Heart right ventricle (tissue), 16 donors: ENCODE measurements at regions not wholly inside any gene's neighbourhood (a gene's known extent, or its start where the extent isn't known, plus 50 kb on each side); places are given as distances from the start of the nearest gene placed in this dataset.

ENCODE experiments used
- ATAC-seq, 8 donors: fragments of 200-7000 bp; cut with Tn5 transposase; one replicate each; pipeline ENCODE4 v1.9.1; 2020; ENCODE audit warnings: mild to moderate bottlenecking in 8 of 8, moderate library complexity in 8 of 8, moderate number of reproducible peaks in 1 of 8
- DNase-seq, 2 donors: peaks; one replicate each; pipeline ENCODE4 v3.0.0-alpha.2; 2020
- H3K27ac ChIP-seq, 10 donors: fragments of 200-600 bp; sonication (generic) in 2 of 10; one replicate each; pipeline versions ENCODE4 v1.5.0 to v1.8.0; 2020 to 2022; ENCODE audit warnings: mild to moderate bottlenecking in 3 of 10
- H3K27me3 ChIP-seq, 7 donors: fragments of 200-600 bp; one replicate each; pipeline ENCODE4 v1.8.0; 2021 to 2022; ENCODE audit warnings: mild to moderate bottlenecking in 2 of 7
- H3K36me3 ChIP-seq, 9 donors: fragments of 200-600 bp; sonication (generic) in 1 of 9; one replicate each; pipeline versions ENCODE4 v1.5.0 to v1.8.0; 2020 to 2022; ENCODE audit warnings: mild to moderate bottlenecking in 2 of 9
- H3K4me1 ChIP-seq, 9 donors: fragments of 200-600 bp; sonication (generic) in 1 of 9; one replicate each; pipeline versions ENCODE4 v1.5.0 to v1.8.0; 2020 to 2022; ENCODE audit warnings: mild to moderate bottlenecking in 4 of 9
- H3K4me3 ChIP-seq, 10 donors: fragments of 200-600 bp; sonication (generic) in 2 of 10; one replicate each; pipeline versions ENCODE4 v1.5.0 to v1.8.0; 2020 to 2022; ENCODE audit warnings: mild to moderate bottlenecking in 7 of 10, moderate library complexity in 2 of 10
- H3K9me3 ChIP-seq, 11 donors: fragments of 200-600 bp in 10 of 11; sonication (generic) in 2 of 11; one replicate each; pipeline versions ENCODE4 v1.5.0 to v1.8.0; 2013 to 2022; ENCODE audit warnings: mild to moderate bottlenecking in 2 of 11, control low read depth in 1 of 11, moderate library complexity in 1 of 11
- CTCF ChIP-seq, 9 donors: fragments of 200-600 bp; sonication (generic) in 2 of 9; IDR thresholded peaks; one replicate each; pipeline versions ENCODE4 v1.5.0 to v1.8.0; 2021 to 2022; ENCODE audit warnings: antibody characterized with exemption in 9 of 9, mild to moderate bottlenecking in 5 of 9, moderate library complexity in 1 of 9
- WGBS, 2 donors: extraction: QIAGEN DNeasy Blood & Tissue Kit; methylation state at CpG; one replicate each; pipeline ENCODE4 v1.1.7; 2013; ENCODE audit warnings: inconsistent platforms in 1 of 2; 5-methylcytosine and 5-hydroxymethylcytosine counted together
- intact Hi-C, 10 donors: fragments of 100-400 bp; cut with DNase I; formaldehyde crosslinking; loops; one replicate each; pipeline versions ENCODE4 v1.11.1 to v1.14.2; 2022
- donor health status: Arrhythmogenic right ventricular cardiomyopathy.
- donor health status: ischemic (EF 13 %, LVEDD 7.1; RV severe dilation, severe dysfunction).
- donor health status: healthy with polysubstance abuse.
- donor health status: DM: no; HTN: yes; CAD: no.
- donor health status: DM: no; HTN: no; CAD: no.
- donor health status: ischemic (EF 25% LVEDD 6.9; RV normal size, moderate dysfunction).
- donor health status: ischemic (EF 25% LVEDD 5.7; RV mildly dilated, moderate dysfunction).
- donor health status: healthy.
- donor health status: DM: yes; HTN: yes; CAD: no.
- donor health status: Ischemic cardiomyopathy.
- donor health status: ischemic (EF 35%, LVEDD 5.7; RV mildly dilated, moderate dysfunction).
- donor health status: nonischemic (EF 11% LVEDD 7.7; RV severe dilation, severe dysfunction).
- donor health status: DM: yes; HTN: yes; CAD: no.
- donor health status: PGD.
- donor health status: ischemic (EF 29% LVEDD 5.4; RV normal size, mild dysfunction).
- donor health status: nonischemic (EF 23%, LVEDD 6.1; RV moderate dilation, normal function).

DNA sequence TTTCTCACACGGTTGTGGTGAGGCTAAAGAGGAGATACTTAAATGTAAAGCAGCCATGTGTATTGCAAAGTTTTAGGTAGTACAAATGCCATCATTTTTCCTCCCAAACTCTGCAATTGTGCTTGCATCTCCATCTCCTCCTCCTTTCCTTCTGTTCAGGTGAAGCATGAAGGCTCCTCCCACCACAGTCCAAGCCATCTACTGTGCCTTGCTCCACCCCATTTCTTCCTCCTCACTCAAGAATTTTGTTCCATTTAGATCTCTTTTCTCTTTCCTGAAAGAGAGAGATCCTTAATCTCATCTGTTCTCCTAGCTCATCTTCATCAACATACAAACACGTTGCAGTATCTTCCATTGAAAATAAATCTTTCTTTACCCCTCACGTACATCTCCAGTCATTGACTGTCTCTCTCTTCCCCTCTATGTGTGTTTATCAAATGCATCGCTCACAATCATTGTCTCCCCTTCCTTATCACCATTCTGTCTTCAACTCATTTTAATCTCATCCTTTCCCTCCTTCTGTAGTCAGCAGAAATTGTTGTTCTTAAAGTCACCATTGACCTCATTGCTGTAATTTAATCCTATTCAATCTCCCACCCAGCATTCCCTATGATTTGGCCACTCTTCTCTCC, 392.1 kb downstream of the RAD51AP2 start:
- ATAC-seq, result no peak
- TF ChIP-seq CTCF (IDR thresholded peaks at IDR 0.05), result no peak

DNA sequence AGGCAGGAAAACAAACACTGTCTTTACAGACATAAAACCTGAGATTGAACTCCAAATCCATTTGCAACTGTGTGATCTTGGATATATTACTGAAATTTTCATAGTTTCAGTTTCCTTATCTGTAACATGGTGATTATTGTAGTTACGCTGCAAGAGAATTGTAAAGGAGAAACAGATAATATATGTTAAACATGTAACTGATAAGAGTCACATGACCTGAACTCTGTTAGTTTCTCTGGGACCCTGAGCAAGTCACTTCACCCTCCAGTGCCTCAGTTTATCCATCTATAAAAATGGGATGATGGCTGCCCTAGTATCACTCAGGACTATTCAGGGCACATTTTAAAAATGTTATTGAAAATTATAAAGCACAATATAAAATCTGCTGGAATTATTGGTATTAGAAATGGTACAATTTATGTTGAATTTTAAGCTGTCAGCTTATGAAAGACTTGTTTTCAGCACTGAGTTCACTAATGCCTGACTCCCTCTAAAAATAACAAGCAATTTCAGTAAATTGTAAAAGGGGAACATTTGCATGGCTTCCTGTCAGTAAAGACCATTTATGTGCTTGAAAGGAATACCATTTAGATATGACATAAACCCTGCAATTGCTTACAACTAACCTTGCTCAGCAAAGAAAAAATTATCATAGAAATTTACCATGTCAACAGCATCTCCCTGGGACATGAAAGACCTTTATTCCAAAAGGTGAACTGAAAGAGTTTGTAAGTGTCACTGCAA, 393.5 kb downstream of the RAD51AP2 start:
- DNase-seq (no peak), ATAC-seq (no peak)
- peaks cover 0 to 8% (median 0%) of the 10 kb centered on the region in 7 donors for H3K27me3 ChIP-seq
- TF ChIP-seq CTCF (IDR thresholded peaks at IDR 0.05), result no peak
- intact Hi-C loops, result no loop called here
- no peaks in the 10 kb centered on the region for H3K4me1 ChIP-seq
- 84% methylated on average over 1 of the region's 1 CpG for WGBS, 2 donors
- H3K4me3 ChIP-seq, result no peak overlapping the region
- H3K9me3 ChIP-seq, result no peaks in the 10 kb centered on the region
- H3K36me3 ChIP-seq, result no peaks in the 10 kb centered on the region
- no peak overlapping the region for H3K27ac ChIP-seq

More for the DNA sequence above, 392.1 kb downstream of the RAD51AP2 start:
- H3K27ac ChIP-seq, result no peak overlapping the region
- no peaks in the 10 kb centered on the region for H3K9me3 ChIP-seq
- H3K4me1 ChIP-seq, result no peaks in the 10 kb centered on the region
- H3K27me3 ChIP-seq, result peaks cover 0 to 8% (median 0%) of the 10 kb centered on the region in 7 donors
- 65 to 67% methylated on average over 4 of the region's 4 CpGs for WGBS, 2 donors
- intact Hi-C loops, result no loop called here
- no peak for DNase-seq
- no peak overlapping the region for H3K4me3 ChIP-seq
- no peaks in the 10 kb centered on the region for H3K36me3 ChIP-seq

GRCh38 chr2:17122887-17123501, 395.2 kb downstream of the RAD51AP2 start:
- Histone ChIP-seq H3K36me3 (no peaks in the 10 kb centered on the region), H3K9me3 (no peaks in the 10 kb centered on the region), H3K4me1 (no peaks in the 10 kb centered on the region), H3K27me3 (peaks cover 0 to 8% (median 0%) of the 10 kb centered on the region in 7 donors), H3K27ac (no peak overlapping the region), H3K4me3 (no peak overlapping the region)
- intact Hi-C loops, result no loop called here
- ATAC-seq, result no peak
- TF ChIP-seq CTCF (IDR thresholded peaks at IDR 0.05), result no peak
- WGBS, 2 donors, result 45 to 47% methylated on average over 7 of the region's 7 CpGs
- no peak for DNase-seq

- intact Hi-C loops, result no loop called here
- no peak overlapping the region for H3K4me3 ChIP-seq
- ATAC-seq (no peak), DNase-seq (no peak)
- WGBS, 2 donors, result 76 to 87% methylated on average over 1 of the region's 1 CpG
- H3K9me3 ChIP-seq, result no peaks in the 10 kb centered on the region
- H3K27ac ChIP-seq, result no peak overlapping the region
- no peak for TF ChIP-seq CTCF (IDR thresholded peaks at IDR 0.05)
- no peaks in the 10 kb centered on the region for H3K27me3 ChIP-seq
- no peaks in the 10 kb centered on the region for H3K36me3 ChIP-seq
- H3K4me1 ChIP-seq, result peaks cover 0 to 4% (median 0%) of the 10 kb centered on the region in 9 donors
Measured at GRCh38 chr2:17115466-17115865, 402.8 kb downstream of the RAD51AP2 start.
